ENCODE measurements at regions not wholly inside any gene's neighbourhood (a gene's known extent, or its start where the extent isn't known, plus 50 kb on each side); places are given as distances from the start of the nearest gene placed in this dataset.

- TF ChIP-seq, protein P1, sequence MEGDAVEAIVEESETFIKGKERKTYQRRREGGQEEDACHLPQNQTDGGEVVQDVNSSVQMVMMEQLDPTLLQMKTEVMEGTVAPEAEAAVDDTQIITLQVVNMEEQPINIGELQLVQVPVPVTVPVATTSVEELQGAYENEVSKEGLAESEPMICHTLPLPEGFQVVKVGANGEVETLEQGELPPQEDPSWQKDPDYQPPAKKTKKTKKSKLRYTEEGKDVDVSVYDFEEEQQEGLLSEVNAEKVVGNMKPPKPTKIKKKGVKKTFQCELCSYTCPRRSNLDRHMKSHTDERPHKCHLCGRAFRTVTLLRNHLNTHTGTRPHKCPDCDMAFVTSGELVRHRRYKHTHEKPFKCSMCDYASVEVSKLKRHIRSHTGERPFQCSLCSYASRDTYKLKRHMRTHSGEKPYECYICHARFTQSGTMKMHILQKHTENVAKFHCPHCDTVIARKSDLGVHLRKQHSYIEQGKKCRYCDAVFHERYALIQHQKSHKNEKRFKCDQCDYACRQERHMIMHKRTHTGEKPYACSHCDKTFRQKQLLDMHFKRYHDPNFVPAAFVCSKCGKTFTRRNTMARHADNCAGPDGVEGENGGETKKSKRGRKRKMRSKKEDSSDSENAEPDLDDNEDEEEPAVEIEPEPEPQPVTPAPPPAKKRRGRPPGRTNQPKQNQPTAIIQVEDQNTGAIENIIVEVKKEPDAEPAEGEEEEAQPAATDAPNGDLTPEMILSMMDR (IDR thresholded peaks at IDR 0.05) = no peak
- TF ChIP-seq POLR2A (IDR thresholded peaks at IDR 0.05) = no peak
- TF ChIP-seq EP300 (IDR thresholded peaks at IDR 0.05) = no peak
Measured at GRCh38 chr16:73711406-73712080, 585.1 kb upstream of the PSMD7 start.

Data from upper lobe of left lung (tissue), 4 donors.